ENCODE measurements at regions not wholly inside any gene's neighbourhood (a gene's known extent, or its start where the extent isn't known, plus 50 kb on each side); places are given as distances from the start of the nearest gene placed in this dataset.
A peak's percentile ranks its signal among the peaks of the same experiment; 100 is the strongest.
"Not testable (repeated sequence)": the region's sequence is repeated elsewhere in the genome, so short reads cannot be mapped to it uniquely, and the experiment has no call there.

- TF ChIP-seq, protein P1, sequence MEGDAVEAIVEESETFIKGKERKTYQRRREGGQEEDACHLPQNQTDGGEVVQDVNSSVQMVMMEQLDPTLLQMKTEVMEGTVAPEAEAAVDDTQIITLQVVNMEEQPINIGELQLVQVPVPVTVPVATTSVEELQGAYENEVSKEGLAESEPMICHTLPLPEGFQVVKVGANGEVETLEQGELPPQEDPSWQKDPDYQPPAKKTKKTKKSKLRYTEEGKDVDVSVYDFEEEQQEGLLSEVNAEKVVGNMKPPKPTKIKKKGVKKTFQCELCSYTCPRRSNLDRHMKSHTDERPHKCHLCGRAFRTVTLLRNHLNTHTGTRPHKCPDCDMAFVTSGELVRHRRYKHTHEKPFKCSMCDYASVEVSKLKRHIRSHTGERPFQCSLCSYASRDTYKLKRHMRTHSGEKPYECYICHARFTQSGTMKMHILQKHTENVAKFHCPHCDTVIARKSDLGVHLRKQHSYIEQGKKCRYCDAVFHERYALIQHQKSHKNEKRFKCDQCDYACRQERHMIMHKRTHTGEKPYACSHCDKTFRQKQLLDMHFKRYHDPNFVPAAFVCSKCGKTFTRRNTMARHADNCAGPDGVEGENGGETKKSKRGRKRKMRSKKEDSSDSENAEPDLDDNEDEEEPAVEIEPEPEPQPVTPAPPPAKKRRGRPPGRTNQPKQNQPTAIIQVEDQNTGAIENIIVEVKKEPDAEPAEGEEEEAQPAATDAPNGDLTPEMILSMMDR (IDR thresholded peaks at IDR 0.05; ENCODE audit: low read depth, low read length), result no peak
- H3K4me3 ChIP-seq (ENCODE audit: low read depth, low read length), result no peak overlapping the region
- in situ Hi-C loops (cut with HindIII; ENCODE audit: low sequenced_read_pairs), result no loop called here
- DNase-seq (ENCODE audit: low read depth, low spot score), result peak; percentile 84
These were observed 119.0 kb upstream of the HS3ST2 start for GRCh38 chr16:22694887-22695382.

DNA sequence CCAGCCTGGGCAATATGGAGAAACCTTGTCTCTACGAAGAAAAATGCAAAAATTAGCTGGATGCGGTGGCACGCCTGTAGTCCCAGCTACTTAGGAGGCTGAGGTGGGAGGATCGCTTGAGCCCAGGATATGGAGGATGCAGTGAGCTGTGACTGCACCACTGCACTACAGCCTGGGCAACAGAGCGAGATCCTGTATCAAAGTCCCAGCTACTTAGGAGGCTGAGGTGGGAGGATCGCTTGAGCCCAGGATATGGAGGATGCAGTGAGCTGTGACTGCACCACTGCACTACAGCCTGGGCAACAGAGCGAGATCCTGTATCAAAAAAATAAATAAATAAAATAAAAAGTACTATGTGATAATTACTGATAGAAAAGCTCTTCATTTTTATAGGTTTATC, 118.2 kb upstream of the HS3ST2 start:
- H3K4me3 ChIP-seq (ENCODE audit: low read depth, low read length); in situ Hi-C loops (cut with HindIII; ENCODE audit: low sequenced_read_pairs); DNase-seq (ENCODE audit: low read depth, low spot score): not testable (repeated sequence)

GRCh38 chr16:22699356-22699755, 114.6 kb upstream of the HS3ST2 start:
- TF ChIP-seq, protein P1 (IDR thresholded peaks at IDR 0.05; ENCODE audit: low read depth, low read length), result no peak
- H3K4me3 ChIP-seq (ENCODE audit: low read depth, low read length), result no peak overlapping the region
- no peak for DNase-seq (ENCODE audit: low read depth, low spot score)
- in situ Hi-C loops (cut with HindIII; ENCODE audit: low sequenced_read_pairs), result no loop called here

DNA sequence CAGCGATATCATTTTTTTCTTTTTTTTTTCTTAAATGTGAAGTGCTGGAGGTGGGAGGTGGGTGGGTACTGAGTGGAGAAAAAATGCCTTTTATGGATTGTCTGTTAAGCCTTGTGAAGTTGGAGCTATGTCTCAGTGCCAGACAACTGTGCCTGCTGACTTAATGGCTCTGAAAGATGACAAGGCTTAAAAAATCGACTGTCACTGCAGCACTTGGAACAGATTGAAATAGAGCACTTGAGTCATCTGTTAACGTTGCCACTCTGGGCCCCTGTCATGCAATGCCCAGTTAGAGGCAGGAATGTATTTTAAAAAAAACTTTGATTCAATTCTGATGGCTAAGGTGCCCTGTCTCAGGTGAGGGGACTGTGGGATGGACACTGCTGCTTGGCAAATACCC, 108.2 kb upstream of the HS3ST2 start:
- DNase-seq (ENCODE audit: low read depth, low spot score), result no peak

GRCh38 chr16:22710326-22710725, 103.6 kb upstream of the HS3ST2 start:
- DNase-seq (ENCODE audit: low read depth, low spot score), result no peak
- TF ChIP-seq, protein P1 (IDR thresholded peaks at IDR 0.05; ENCODE audit: low read depth, low read length), result no peak
- in situ Hi-C loops (cut with HindIII; ENCODE audit: low sequenced_read_pairs), result no loop called here
- no peak overlapping the region for H3K4me3 ChIP-seq (ENCODE audit: low read depth, low read length)

More for the DNA sequence above, 108.2 kb upstream of the HS3ST2 start:
- H3K4me3 ChIP-seq (ENCODE audit: low read depth, low read length), result no peak overlapping the region
- TF ChIP-seq, protein P1 (IDR thresholded peaks at IDR 0.05; ENCODE audit: low read depth, low read length), result no peak
- in situ Hi-C loops (cut with HindIII; ENCODE audit: low sequenced_read_pairs), result no loop called here

- TF ChIP-seq, protein P1 (IDR thresholded peaks at IDR 0.05; ENCODE audit: low read depth, low read length), result no peak
- no peak overlapping the region for H3K4me3 ChIP-seq (ENCODE audit: low read depth, low read length)
- DNase-seq (ENCODE audit: low read depth, low spot score), result no peak
- in situ Hi-C loops (cut with HindIII; ENCODE audit: low sequenced_read_pairs), result no loop called here
These were observed 102.1 kb upstream of the HS3ST2 start for GRCh38 chr16:22711847-22712246.

DNA sequence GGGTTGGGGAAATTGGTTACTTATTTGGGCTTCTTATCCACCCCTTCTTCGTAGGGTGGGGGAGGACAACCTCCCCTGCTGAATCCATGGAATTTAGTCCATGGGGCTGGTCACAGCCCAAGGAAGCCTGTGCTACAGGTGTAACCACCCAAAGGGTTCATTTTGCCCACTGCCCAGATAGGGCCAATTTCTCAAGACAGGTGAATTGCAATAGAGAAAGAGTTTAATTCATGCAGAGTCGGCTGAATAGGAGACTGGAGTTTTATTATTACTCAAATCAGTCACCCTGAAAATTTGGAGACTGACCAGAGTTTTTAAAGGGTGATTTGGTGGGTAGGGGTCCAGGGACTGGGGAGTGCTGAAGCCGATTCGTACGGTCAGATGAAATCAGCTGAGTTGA, 101.5 kb upstream of the HS3ST2 start:
- no peak for DNase-seq (ENCODE audit: low read depth, low spot score)
- in situ Hi-C loops (cut with HindIII; ENCODE audit: low sequenced_read_pairs), result no loop called here
- H3K4me3 ChIP-seq (ENCODE audit: low read depth, low read length), result no peak overlapping the region
- TF ChIP-seq, protein P1 (IDR thresholded peaks at IDR 0.05; ENCODE audit: low read depth, low read length), result no peak

- DNase-seq (ENCODE audit: low read depth, low spot score); H3K4me3 ChIP-seq (ENCODE audit: low read depth, low read length); in situ Hi-C loops (cut with HindIII; ENCODE audit: low sequenced_read_pairs): not testable (repeated sequence)
These were observed 95.4 kb upstream of the HS3ST2 start for GRCh38 chr16:22718598-22718997.

Measured in astrocyte of the spinal cord (primary cell).